ENCODE measurements at regions not wholly inside any gene's neighbourhood (a gene's known extent, or its start where the extent isn't known, plus 50 kb on each side); places are given as distances from the start of the nearest gene placed in this dataset.

GRCh38 chrX:122115604-122116003 lies 1068.2 kb downstream of the GLUD2 start:
- Mint-ChIP-seq H3K36me3 (no peaks in the 10 kb centered on the region), H3K4me1 (no peaks in the 10 kb centered on the region), H3K9me3 (peaks cover 0 to 14% (median 5%) of the 10 kb centered on the region in 7 donors), H3K27me3 (ENCODE audit: low read depth in 3 of 3) (no peaks in the 10 kb centered on the region), H3K4me3 (no peak overlapping the region), H3K27ac (no peak overlapping the region)
- H2AFZ ChIP-seq (ENCODE audit: insufficient read depth, low read depth, low read length, poor library complexity, severe bottlenecking) = no peak overlapping the region
- no peaks in the 10 kb centered on the region for H3K27me3 ChIP-seq (ENCODE audit: control insufficient read depth in 2 of 2, insufficient read depth in 2 of 2, low read length in 2 of 2)
- H3K36me3 ChIP-seq (replicated peaks in 1 of 2; ENCODE audit: control insufficient read depth in 1 of 2, insufficient read depth in 2 of 2, low read length in 2 of 2) = no peaks in the 10 kb centered on the region
- intact Hi-C loops (cut with micrococcal nuclease) = no loop called here
- no peaks in the 10 kb centered on the region for H3K4me1 ChIP-seq (ENCODE audit: control insufficient read depth in 1 of 2, insufficient read depth in 2 of 2, low read length in 2 of 2)
- H3K79me2 ChIP-seq (ENCODE audit: insufficient read depth, low read length) = no peaks in the 10 kb centered on the region
- TF ChIP-seq, protein P1, sequence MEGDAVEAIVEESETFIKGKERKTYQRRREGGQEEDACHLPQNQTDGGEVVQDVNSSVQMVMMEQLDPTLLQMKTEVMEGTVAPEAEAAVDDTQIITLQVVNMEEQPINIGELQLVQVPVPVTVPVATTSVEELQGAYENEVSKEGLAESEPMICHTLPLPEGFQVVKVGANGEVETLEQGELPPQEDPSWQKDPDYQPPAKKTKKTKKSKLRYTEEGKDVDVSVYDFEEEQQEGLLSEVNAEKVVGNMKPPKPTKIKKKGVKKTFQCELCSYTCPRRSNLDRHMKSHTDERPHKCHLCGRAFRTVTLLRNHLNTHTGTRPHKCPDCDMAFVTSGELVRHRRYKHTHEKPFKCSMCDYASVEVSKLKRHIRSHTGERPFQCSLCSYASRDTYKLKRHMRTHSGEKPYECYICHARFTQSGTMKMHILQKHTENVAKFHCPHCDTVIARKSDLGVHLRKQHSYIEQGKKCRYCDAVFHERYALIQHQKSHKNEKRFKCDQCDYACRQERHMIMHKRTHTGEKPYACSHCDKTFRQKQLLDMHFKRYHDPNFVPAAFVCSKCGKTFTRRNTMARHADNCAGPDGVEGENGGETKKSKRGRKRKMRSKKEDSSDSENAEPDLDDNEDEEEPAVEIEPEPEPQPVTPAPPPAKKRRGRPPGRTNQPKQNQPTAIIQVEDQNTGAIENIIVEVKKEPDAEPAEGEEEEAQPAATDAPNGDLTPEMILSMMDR (IDR thresholded peaks at IDR 0.05) = no peak
- WGBS (ENCODE audit: insufficient coverage) = 20% methylated on average over 1 of the region's 6 CpGs
- H3K9me3 ChIP-seq (replicated peaks in 1 of 2; ENCODE audit: control insufficient read depth in 1 of 2, insufficient read depth in 1 of 2, low read length in 2 of 2) = peaks cover 8 to 11% of the 10 kb centered on the region in 2 donors
- H3K4me2 ChIP-seq (replicated peaks; ENCODE audit: extremely low read depth, low read length, poor library complexity, severe bottlenecking) = no peak overlapping the region
- H4K20me1 ChIP-seq (ENCODE audit: insufficient read depth, low read length) = no peaks in the 10 kb centered on the region
- no peak overlapping the region for H3K4me3 ChIP-seq (replicated peaks in 1 of 3; ENCODE audit: low read depth in 2 of 3, low read length in 3 of 3)
- no peak for DNase-seq
- no peak overlapping the region for H3K27ac ChIP-seq (ENCODE audit: low read depth in 1 of 2, low read length in 2 of 2)
- H3K9ac ChIP-seq (ENCODE audit: insufficient read depth, low read length, poor library complexity, severe bottlenecking) = no peak overlapping the region

- no peaks in the 10 kb centered on the region for H3K79me2 ChIP-seq (ENCODE audit: insufficient read depth, low read length)
- H3K36me3 ChIP-seq (replicated peaks in 1 of 2; ENCODE audit: control insufficient read depth in 1 of 2, insufficient read depth in 2 of 2, low read length in 2 of 2) = no peaks in the 10 kb centered on the region
- H3K4me3 ChIP-seq (replicated peaks in 1 of 3; ENCODE audit: low read depth in 2 of 3, low read length in 3 of 3) = no peak overlapping the region
- H3K9me3 Mint-ChIP-seq = peaks cover 0 to 8% (median 2%) of the 10 kb centered on the region in 7 donors
- no peaks in the 10 kb centered on the region for H3K27me3 Mint-ChIP-seq (ENCODE audit: low read depth in 3 of 3)
- no peak overlapping the region for H3K9ac ChIP-seq (ENCODE audit: insufficient read depth, low read length, poor library complexity, severe bottlenecking)
- no peak overlapping the region for H3K27ac ChIP-seq (ENCODE audit: low read depth in 1 of 2, low read length in 2 of 2)
- intact Hi-C loops (cut with micrococcal nuclease) = no loop called here
- no peaks in the 10 kb centered on the region for H3K9me3 ChIP-seq (replicated peaks in 1 of 2; ENCODE audit: control insufficient read depth in 1 of 2, insufficient read depth in 1 of 2, low read length in 2 of 2)
- DNase-seq = no peak
- no peak overlapping the region for H3K27ac Mint-ChIP-seq
- no peaks in the 10 kb centered on the region for H3K27me3 ChIP-seq (ENCODE audit: control insufficient read depth in 2 of 2, insufficient read depth in 2 of 2, low read length in 2 of 2)
- H3K36me3 Mint-ChIP-seq = no peaks in the 10 kb centered on the region
- H2AFZ ChIP-seq (ENCODE audit: insufficient read depth, low read depth, low read length, poor library complexity, severe bottlenecking) = no peak overlapping the region
- H3K4me1 ChIP-seq (ENCODE audit: control insufficient read depth in 1 of 2, insufficient read depth in 2 of 2, low read length in 2 of 2) = no peaks in the 10 kb centered on the region
- no peaks in the 10 kb centered on the region for H3K4me1 Mint-ChIP-seq
- no peaks in the 10 kb centered on the region for H4K20me1 ChIP-seq (ENCODE audit: insufficient read depth, low read length)
- TF ChIP-seq, protein P1 (IDR thresholded peaks at IDR 0.05) = no peak
- no peak overlapping the region for H3K4me2 ChIP-seq (replicated peaks; ENCODE audit: extremely low read depth, low read length, poor library complexity, severe bottlenecking)
- no peak overlapping the region for H3K4me3 Mint-ChIP-seq
These were observed 1064.7 kb upstream of the GRIA3 start for GRCh38 chrX:122119361-122119760.

Data from CD14-positive monocyte (primary cell).